Vagina (tissue), 2 donors: ENCODE measurements at regions not wholly inside any gene's neighbourhood (a gene's known extent, or its start where the extent isn't known, plus 50 kb on each side); places are given as distances from the start of the nearest gene placed in this dataset.

ENCODE experiments used
- POLR2A ChIP-seq, 2 donors: fragments of 450-650 bp; IDR thresholded peaks; one replicate each; pipeline ENCODE4 v1.6.1; 2017; ENCODE audit warnings: antibody characterized with exemption in 2 of 2, mild to moderate bottlenecking in 2 of 2, moderate library complexity in 2 of 2
- POLR2AphosphoS5 ChIP-seq, 2 donors: sonication (generic); formaldehyde crosslinking; IDR thresholded peaks; one replicate each; pipeline ENCODE4 v1.9.0; 2017; ENCODE audit warnings: antibody characterized with exemption in 2 of 2, mild to moderate bottlenecking in 2 of 2, low read depth in 1 of 2; ENCODE audit not compliant: insufficient read depth in 1 of 2

GRCh38 chr13:31922724-31923123, 108.8 kb upstream of the FRY start:
- TF ChIP-seq POLR2AphosphoS5 (IDR thresholded peaks at IDR 0.05; ENCODE audit: insufficient read depth in 1 of 2, low read depth in 1 of 2) (no peak), POLR2A (IDR thresholded peaks at IDR 0.05) (no peak)
